HG03060 (cell line): ENCODE measurements at regions not wholly inside any gene's neighbourhood (a gene's known extent, or its start where the extent isn't known, plus 50 kb on each side); places are given as distances from the start of the nearest gene placed in this dataset.
"Not testable (repeated sequence)": the region's sequence is repeated elsewhere in the genome, so short reads cannot be mapped to it uniquely, and the experiment has no call there.

ENCODE experiments used
- ATAC-seq: cut with Tn5 transposase; IDR thresholded peaks from one replicate; pipeline ENCODE4 v1.9.1; 2021; ENCODE audit warnings: low read depth, moderate number of reproducible peaks; ENCODE audit not compliant: unreplicated experiment

DNA sequence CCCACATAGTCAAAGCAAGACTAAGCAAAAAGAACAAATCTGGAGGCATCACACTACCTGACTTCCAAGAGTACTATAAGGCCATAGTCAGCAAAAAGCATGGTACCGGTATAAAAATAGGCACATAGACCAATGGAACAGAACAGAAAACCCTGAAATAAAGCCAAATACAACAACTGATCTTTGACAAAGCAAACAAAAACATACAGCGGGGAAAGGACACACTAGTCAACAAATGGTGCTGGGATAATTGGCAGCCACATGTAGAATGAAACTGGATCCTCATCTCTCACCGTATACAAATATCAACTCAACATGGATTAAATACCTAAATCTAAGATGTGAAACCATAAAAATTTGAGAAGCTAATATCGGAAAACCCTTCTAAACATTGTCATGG, 819.3 kb upstream of the FRG1 start:
- ATAC-seq: no peak

DNA sequence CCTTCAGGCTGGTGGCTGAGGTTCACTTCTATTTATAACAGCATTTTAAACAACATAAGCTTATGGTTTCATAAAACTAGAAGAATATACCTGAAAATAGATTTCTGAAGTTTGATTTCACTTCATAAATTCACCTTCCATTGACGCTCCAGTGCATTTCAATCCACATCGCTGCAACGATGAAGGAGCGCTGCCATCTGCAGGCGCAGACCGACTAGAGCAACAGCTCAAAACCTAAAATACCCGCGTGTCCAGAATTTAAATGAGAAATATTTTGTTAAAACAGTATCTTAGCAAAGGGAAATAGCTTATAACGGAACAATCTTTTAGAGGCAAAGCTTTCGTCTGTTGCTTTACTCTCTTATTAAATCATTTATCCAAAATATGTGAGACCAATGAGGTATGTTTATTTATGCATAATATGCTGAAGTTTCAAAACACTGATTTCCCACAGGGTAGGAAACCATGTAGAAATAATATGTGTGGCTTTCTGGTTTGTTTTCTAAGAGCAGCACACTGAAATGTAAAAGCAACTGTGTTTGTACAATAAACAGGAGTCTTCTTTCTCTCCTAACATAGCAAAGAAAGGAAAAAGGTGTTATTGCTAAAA, 816.4 kb upstream of the FRG1 start:
- ATAC-seq: no peak

DNA sequence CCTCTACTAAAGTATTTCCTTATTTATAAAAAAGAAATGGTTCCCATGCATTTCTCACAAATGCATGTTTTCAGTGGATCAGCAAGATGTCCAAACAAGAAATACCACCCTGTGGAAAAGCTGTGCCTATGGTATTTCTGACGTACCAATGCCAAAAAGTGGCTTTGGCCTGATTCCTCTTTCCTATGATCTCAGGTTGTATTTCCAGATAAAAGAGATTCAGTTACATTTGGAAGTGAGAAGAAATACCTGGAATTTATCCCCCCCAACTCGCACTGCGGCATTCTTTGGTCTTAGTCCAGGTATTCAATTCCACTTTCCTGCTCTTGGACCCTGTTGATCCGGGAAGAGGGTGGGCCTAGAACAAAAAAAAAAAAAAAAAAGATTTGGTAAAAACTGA, 815.9 kb upstream of the FRG1 start:
- no peak for ATAC-seq

DNA sequence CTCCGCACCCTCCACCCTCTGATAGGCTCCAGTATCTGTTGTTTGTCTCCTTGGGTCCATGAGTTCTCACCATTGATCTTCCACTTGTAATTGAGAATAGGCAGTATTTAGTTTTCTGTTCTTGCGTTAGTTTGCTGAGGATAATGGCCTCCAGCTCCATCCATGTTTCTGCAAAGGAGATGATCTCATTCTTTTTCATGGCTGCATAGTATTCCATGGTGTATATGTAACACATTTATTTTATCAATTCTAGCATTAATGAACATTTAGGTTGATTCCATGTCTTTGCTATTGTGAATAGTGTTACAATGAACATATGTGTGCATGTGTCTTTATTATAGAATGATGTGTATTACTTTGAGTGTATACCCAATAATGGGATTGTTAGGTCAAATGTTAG, 814.6 kb upstream of the FRG1 start:
- ATAC-seq: no peak

DNA sequence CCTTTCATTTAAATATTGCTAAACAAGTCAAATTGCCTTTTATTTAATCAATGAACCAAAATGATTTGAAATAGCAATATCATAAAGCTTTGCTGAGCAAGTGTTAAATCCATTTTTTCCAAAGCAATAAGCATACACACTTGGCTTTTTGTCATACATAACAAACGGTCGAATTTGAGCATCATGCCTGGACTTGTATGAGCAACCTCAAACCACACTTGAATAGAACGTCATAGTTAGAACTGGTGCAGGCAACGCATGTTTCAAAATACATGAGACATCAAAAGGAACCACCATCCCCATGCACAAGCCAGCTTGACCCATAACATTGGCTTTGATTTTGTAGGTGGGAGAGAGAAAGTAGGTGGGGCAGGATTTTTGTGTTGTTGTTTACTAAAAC, 812.3 kb upstream of the FRG1 start:
- ATAC-seq: no peak

DNA sequence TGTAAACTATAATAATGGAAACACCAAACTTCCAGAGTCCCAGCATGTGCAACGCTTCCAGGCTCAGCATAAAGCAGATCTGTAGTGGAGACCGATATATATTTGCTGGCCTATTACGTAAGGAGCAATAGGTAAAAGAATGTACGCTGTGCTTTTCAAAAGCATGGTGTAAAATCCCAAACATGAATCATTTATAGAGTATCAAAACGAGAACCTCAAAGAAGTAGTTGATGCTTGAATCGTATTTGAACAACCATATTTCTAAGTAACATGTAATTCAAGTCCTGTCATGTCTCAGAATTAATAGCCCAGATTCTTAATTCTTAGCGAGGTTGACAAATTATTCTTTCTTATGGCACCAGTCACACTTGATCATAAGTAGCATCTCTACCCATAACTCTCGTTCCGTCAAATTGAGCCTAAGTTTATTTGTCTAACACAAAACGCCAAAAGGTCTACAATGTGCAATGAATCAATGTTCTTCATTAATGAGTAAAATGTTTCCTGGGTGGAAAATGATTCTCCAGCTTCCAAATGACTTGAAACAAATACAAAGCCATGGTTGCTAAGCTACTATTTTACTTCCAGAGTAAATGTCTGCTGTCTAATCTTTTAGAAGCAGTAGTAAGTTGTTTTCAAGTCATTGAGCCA, 811.5 kb upstream of the FRG1 start:
- no peak for ATAC-seq

DNA sequence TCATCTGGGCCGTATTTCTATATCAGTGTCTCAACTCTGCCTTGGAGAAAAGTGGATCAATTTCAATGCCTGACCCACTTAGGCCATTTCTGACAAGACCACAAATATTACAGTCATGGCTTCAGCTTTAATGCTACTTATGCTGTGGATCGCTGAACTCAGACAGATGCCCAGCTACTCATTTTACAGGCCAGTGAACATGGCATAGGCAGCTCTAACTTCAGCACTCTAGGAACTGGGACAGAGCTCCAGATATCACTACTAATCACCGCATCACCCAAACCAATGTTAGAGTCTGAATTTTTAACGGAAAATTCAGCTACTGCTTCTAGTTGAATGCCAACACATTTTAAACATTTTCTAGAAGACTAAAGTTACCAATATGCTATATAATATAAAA, 809.6 kb upstream of the FRG1 start:
- no peak for ATAC-seq

DNA sequence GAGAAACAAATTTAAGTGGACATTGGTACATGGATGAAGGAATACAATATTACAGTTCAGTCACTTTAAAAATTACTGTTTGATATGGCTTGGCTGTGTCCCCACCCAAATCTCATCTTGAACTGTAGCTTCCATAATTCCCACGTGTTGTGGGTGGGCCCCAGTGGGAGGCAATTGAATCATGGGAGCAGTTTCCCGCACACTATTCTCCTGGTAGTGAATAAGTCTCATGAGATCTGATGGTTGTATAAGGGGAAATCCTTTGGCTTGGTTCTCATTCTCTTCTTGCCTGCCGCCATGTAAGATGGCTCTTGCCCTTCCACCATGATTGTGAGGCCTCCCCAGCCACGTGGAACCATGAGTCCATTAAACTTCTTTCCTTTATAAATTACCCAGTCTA, 804.2 kb upstream of the FRG1 start:
- ATAC-seq: no peak

DNA sequence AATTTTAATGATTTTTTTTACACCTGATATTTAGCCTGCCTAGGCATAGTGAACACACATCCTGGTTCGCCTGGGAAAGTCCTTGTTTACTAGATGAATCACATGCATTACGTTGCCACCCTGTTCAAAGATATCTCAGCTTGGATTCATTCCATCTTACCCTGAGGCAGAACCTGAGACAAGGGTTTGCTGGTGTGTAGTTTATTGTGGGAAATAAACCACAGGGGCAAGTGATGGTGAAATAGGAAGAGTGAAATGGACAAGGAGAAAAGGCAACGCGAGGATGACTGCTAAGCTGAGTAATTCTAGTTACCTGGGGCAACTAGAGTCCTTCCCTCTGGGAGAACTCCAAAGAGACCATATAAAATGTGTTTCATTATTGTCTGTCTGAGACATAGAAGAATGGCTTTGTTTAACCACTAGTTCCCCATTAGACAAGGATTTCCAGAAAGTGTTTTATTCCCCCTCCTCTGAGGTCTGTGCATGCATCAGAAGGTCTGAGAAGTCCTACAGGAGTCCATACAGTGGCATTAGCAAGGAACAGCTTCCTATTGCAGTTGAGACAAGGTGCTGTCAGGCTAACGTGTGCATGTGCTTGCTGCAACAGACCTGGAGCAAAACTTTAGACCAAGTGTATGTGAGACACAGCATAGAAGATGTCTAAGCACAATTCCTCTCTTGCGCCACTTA, 797.3 kb upstream of the FRG1 start:
- no peak for ATAC-seq

DNA sequence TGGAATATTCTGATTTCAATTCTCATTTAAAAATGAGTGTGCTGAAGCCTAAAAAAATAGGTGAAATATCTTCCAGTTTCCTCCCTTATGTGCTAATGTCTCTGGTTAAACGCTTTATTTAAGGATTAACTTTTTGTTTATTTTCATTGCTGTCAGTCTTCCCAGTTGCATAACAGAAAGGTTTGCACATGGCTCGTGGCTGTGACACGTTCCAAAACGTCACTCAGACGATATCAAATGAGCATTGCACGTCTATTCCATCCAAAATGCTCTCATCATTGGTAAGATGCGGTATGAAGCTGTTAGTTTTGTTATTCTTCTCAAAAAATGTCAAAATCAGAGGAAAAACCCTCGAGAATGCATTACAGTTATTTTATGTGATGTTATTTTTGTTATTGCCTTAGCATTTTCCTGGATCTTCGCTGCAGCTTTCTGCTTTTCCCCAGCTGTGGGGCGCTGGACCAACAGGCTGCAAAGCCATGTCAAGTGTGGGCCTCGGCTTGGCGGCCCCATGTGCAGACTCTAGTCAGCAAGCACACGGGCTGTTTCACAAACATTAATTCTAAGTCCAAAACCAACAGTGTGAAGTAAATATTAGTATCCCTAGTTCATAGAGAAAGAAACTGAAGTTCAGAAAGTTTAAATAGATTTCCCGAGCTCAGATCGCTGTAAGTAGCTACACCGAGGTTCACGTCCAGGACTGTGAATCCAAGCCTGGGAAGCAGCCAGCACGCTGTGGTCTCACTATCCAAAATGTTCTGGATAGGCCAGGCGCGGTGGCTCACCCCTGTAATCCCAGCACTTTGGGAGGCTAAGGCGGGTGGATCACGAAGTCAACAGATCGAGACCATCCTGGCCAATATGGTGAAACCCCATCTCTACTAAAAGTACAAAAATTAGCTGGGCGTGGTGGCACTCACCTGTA, 793.4 kb upstream of the FRG1 start:
- ATAC-seq: no peak

DNA sequence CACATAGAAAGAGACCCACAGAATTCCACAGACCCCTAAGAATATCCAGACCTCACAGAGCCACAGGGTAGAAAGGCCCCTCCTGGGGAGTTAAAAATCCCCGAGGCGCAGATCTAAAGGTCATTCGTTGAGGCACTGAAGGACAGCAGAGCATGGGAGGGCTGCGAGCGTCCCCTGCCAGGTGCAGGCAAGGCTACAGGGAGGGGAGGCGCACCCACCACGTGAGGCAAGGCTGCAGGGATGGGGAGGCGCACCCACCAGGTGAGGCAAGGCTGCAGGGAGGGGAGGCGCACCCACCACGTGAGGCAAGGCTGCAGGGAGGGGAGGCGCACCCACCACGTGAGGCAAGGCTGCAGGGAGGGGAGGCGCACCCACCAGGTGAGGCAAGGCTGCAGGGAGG, 785.6 kb upstream of the FRG1 start:
- ATAC-seq: not testable (repeated sequence)

DNA sequence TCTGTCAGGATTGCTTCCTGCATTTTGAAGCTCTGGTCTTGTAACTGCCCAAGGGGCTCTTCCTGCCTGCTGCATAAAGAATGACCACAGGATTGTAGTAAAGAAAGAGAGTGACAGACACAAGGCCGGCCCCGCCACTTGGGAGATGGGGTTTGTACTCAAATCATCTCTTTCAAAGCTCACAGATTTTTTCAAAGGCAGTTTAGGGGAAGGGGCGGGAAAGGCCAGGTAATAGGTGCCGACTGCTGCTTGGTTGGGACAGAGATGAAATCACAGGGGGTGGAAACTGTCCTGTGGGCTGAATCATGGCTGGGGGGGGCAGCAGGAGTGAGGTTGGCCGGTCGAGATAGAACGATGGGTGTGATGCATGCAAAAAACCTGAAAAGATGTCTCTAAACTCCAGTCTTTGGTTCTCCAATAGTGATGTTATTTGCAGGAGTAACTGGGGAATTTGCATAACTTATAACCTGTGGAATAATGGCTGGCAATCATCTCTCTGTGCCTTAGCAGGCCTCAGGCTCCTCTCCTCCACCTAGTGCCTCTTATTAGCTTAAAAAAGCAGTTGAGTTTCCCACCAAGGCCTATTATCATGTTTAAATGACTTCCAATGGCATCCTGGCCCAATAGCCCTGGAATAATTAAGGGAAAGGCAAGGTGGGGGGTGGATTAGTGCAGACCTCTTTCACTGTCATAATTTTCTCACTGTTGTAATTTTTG, 778.4 kb upstream of the FRG1 start:
- ATAC-seq: no peak

DNA sequence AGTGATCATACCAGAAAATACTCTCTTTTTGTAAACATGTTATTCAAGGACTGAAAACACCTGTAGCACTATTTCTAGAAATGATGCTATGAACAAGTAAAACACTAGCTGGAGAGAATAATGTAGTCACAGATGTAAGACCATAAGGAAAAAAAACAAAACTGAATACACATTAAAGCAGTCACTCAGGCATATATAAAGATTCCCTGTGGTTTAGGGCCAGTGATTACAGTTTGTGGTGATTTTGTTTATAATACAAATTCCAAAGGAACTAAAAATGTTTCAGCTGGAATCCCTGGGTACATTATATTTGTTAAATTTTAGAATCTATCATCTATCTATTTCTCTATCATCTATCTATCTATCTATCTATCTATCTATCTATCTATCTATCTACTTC, 777.8 kb upstream of the FRG1 start:
- no peak for ATAC-seq

DNA sequence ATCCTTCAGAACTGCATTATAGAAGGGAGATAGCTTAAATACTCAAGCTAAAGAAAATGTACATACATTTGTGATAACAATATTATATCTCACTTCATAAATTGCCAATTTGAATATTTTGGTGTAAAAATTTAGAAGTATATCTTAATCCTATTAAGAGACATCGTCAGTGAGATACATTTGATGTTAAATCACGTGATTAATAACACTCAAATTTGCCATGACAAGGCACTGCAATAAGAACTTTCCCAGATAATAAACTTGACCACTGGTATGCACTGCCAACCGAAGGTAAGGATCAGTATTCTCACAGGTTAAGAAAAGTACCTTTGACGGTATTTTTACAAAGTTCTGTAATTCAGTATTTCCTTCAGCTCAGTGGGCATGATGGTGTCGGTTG, 764.7 kb upstream of the FRG1 start:
- ATAC-seq: no peak

DNA sequence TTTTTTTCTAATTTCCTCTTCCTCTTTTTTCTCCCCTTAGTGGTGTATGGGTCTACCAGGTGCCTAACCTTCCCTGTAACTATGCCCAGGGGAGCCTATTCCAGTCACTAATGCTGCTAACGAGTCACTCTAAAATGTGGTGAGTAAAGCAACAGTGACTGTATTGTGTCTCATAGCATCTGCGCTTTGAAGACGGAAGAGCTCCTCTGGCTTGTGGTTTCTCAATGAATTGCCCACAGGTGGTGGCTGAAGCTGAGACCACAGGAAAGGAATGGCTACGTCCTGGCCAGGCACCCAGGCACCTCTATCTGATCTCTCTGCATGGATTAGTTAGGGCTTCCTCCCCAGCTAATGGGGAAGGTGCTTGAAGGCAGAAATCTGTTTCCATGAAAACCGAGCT, 763.5 kb upstream of the FRG1 start:
- ATAC-seq: no peak

DNA sequence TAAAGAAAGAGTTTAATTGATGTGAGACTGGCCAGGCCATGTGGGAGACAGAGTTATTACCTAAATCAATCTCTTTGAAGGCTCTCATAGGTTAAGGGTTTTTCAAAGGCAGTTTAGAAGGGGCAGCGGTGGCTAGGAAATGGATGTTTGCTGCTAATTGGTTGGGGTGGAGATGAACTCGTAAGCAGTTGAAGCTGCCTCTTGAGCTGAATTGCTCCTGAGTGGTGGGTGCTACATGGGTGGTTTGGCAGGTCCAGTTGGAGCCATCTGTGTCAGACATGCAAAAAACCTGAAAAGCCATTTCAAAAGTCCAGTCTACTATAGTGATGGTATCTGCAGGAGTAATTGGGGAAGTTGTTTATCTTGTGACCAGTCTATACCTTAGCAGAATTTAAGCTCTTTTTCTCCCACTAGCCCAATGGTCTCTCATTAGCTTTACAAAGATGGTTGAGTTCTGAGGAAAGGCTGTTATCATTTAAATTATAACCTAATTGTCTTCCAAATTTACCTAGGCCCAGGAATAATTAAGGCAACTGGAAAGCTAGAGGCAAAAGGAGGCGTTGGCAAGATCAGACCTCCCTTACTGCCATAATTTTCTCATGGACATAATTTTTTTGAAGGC, 762.4 kb upstream of the FRG1 start:
- no peak for ATAC-seq

DNA sequence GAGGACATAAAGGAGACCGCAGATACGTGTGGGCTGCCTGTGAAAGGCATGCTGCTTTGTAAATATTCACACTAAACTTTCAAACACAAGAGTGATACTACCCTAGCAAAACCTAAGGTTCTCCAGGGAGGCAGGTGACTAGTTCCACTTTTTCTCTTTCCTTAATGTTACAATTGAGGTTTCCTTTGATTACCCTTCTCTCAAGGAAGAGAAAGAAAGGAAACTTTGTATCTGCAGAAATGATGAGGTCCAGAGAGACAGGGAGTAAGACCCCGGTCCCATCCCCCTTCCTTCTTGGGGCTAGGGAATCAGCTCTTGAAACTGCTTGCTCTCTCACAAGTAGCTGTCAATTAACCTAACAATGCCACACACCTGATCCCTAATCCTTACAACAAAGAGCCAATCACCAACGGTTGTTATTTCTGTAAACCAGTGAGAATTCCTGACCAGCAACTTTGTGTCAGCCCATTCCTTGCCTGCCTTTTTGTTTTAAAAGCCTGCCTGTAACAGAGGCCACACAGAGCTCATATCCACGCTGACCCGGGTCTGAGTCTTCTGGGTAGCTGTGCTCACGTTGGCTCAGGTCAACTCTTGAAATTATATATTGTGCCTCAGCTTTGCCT, 754.8 kb upstream of the FRG1 start:
- ATAC-seq: no peak

DNA sequence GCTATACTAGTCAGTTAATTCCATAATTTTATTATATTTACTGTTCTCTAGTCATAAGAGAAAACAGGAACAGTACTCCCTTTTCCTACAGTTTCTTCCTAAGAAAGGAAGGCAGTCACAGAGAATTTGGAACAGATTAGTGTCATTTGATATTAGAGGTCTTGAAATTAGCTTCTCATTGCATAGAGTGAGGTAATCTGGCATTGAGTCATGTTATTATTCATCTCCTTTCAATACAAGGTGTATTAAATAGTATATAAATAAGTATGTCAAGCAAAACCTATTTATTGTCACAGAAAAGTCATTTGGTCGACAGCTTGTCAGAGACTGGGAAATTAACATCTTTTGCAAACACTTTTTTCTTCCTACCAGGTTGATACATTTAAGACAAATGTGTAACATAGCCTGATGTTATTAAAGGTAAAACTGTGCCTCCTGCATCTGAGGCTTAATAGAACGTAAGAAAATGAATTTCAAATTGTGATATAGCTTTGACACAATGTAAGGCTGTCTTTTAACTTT, 753.1 kb upstream of the FRG1 start:
- ATAC-seq: no peak

DNA sequence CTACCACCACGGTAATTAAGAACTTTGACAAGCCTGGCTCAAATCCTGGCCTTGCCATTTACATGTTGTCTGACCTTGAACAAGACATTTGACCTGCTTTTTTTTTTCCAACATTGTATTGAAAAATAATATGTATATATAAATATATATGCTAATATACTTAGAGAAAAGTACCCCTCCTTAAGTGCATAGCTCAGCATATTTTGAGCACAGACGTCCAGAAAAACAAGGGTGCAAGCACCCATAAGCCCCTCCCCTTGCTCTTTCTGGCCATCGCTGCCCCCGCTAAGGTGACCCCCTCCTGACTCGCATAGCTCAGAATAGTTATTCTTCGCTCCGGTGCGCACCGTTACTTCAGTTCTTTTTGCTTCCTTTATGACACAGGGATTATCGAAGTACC, 742.0 kb upstream of the FRG1 start:
- ATAC-seq: no peak
